Mononuclear cell (primary cell): ENCODE measurements at regions not wholly inside any gene's neighbourhood (a gene's known extent, or its start where the extent isn't known, plus 50 kb on each side); places are given as distances from the start of the nearest gene placed in this dataset.
A peak's percentile ranks its signal among the peaks of the same experiment; 100 is the strongest.
"Not testable (repeated sequence)": the region's sequence is repeated elsewhere in the genome, so short reads cannot be mapped to it uniquely, and the experiment has no call there.

Source experiments
- H3K27me3 ChIP-seq: 2 replicates; pipeline ENCODE4 v1.6.0; 2011; ENCODE audit warnings: low read length, control low read depth; ENCODE audit not compliant: insufficient read depth
- H3K4me1 ChIP-seq: 2 replicates; pipeline ENCODE4 v1.5.1; 2011; ENCODE audit warnings: mild to moderate bottlenecking, low read length, control low read depth; ENCODE audit not compliant: insufficient read depth
- H3K4me3 ChIP-seq: 2 replicates; pipeline ENCODE4 v1.5.1; 2011; ENCODE audit warnings: mild to moderate bottlenecking, low read length, moderate library complexity
- H3K9me3 ChIP-seq: 2 replicates; pipeline ENCODE4 v1.5.1; 2011; ENCODE audit warnings: low read depth, mild to moderate bottlenecking, control low read depth, low read length

- peaks cover 36% of the 10 kb centered on the region for H3K4me1 ChIP-seq
- H3K27me3 ChIP-seq = no peaks in the 10 kb centered on the region
- H3K4me3 ChIP-seq = no peak overlapping the region
- H3K9me3 ChIP-seq = no peaks in the 10 kb centered on the region
These were observed 96.2 kb upstream of the BTN3A2 start for GRCh38 chr6:26268659-26269402.

GRCh38 chr6:26269531-26270485 is 95.2 kb upstream of the BTN3A2 start:
- H3K9me3 ChIP-seq = no peaks in the 10 kb centered on the region
- H3K4me3 ChIP-seq = no peak overlapping the region
- peaks cover 43% of the 10 kb centered on the region for H3K4me1 ChIP-seq
- H3K27me3 ChIP-seq = no peaks in the 10 kb centered on the region

- Histone ChIP-seq H3K4me3 (no peak overlapping the region), H3K4me1 (peaks cover 44% of the 10 kb centered on the region), H3K9me3 (no peaks in the 10 kb centered on the region), H3K27me3 (no peaks in the 10 kb centered on the region)
These were observed 94.5 kb upstream of the BTN3A2 start for GRCh38 chr6:26270486-26270861.

GRCh38 chr6:26270903-26271667 is 93.9 kb upstream of the BTN3A2 start:
- Histone ChIP-seq H3K4me3 (peak overlapping the region; percentile 62), H3K9me3 (no peaks in the 10 kb centered on the region), H3K27me3 (no peaks in the 10 kb centered on the region), H3K4me1 (peaks cover 44% of the 10 kb centered on the region)

- peak overlapping the region; percentile 62 for H3K4me3 ChIP-seq
- peaks cover 44% of the 10 kb centered on the region for H3K4me1 ChIP-seq
- H3K27me3 ChIP-seq = no peaks in the 10 kb centered on the region
- no peaks in the 10 kb centered on the region for H3K9me3 ChIP-seq
These were observed 93.4 kb upstream of the BTN3A2 start for GRCh38 chr6:26271668-26272024.

GRCh38 chr6:26272171-26272637 is 92.8 kb upstream of the BTN3A2 start:
- Histone ChIP-seq H3K27me3 (no peaks in the 10 kb centered on the region), H3K4me3 (peak overlapping the region; percentile 62), H3K9me3 (no peaks in the 10 kb centered on the region), H3K4me1 (peaks cover 44% of the 10 kb centered on the region)

GRCh38 chr6:26273673-26274588 is 91.1 kb upstream of the BTN3A2 start:
- Histone ChIP-seq H3K9me3 (no peaks in the 10 kb centered on the region), H3K4me3 (peak overlapping the region; percentile 62), H3K4me1 (peaks cover 41% of the 10 kb centered on the region), H3K27me3 (no peaks in the 10 kb centered on the region)

- Histone ChIP-seq H3K27me3 (no peaks in the 10 kb centered on the region), H3K9me3 (no peaks in the 10 kb centered on the region), H3K4me1 (peaks cover 31% of the 10 kb centered on the region), H3K4me3 (no peak overlapping the region)
These were observed 89.3 kb upstream of the BTN3A2 start for GRCh38 chr6:26275663-26276062.

GRCh38 chr6:26276841-26277648 is 88.0 kb upstream of the BTN3A2 start:
- H3K27me3 ChIP-seq = no peaks in the 10 kb centered on the region
- H3K9me3 ChIP-seq = no peaks in the 10 kb centered on the region
- H3K4me3 ChIP-seq = no peak overlapping the region
- H3K4me1 ChIP-seq = peaks cover 19% of the 10 kb centered on the region

GRCh38 chr6:26278536-26278935 is 86.5 kb upstream of the BTN3A2 start:
- Histone ChIP-seq H3K9me3 (no peaks in the 10 kb centered on the region), H3K27me3 (no peaks in the 10 kb centered on the region), H3K4me3 (no peak overlapping the region), H3K4me1 (peaks cover 13% of the 10 kb centered on the region)

GRCh38 chr6:26279371-26279770 is 85.6 kb upstream of the BTN3A2 start:
- not testable (repeated sequence) for H3K9me3 ChIP-seq, H3K4me3 ChIP-seq, H3K27me3 ChIP-seq
- peaks cover 17% of the 10 kb centered on the region for H3K4me1 ChIP-seq

- Histone ChIP-seq H3K4me3 (no peak overlapping the region), H3K4me1 (peaks cover 11% of the 10 kb centered on the region), H3K27me3 (no peaks in the 10 kb centered on the region), H3K9me3 (no peaks in the 10 kb centered on the region)
These were observed 84.6 kb upstream of the BTN3A2 start for GRCh38 chr6:26280407-26280806.

GRCh38 chr6:26284537-26285142 is 80.4 kb upstream of the BTN3A2 start:
- Histone ChIP-seq H3K27me3 (no peaks in the 10 kb centered on the region), H3K9me3 (peaks cover 8% of the 10 kb centered on the region), H3K4me1 (peaks cover 16% of the 10 kb centered on the region), H3K4me3 (peak overlapping the region; percentile 78)
